Activated naive CD8-positive, alpha-beta T cell treated with anti-CD3 and anti-CD28 coated beads, Interleukin-2, amount 10 ng/mL, durations not matched to agents 7 days and 5 days (primary cell): ENCODE measurements at regions not wholly inside any gene's neighbourhood (a gene's known extent, or its start where the extent isn't known, plus 50 kb on each side); places are given as distances from the start of the nearest gene placed in this dataset.

Experiments used
- ATAC-seq: fragments of 150-1000 bp; cut with Tn5 transposase; one replicate; pipeline ENCODE4 v1.10.0; 2021; ENCODE audit warnings: low read depth, moderate library complexity
- POLR2A ChIA-PET: fragments of 350-600 bp; sonication (Branson Sonifier 250); formaldehyde crosslinking; loops from one replicate; lab custom pipeline; 2021; ENCODE audit warnings: antibody characterized with exemption; lab: Charles Lee
- DNase-seq: peaks from one replicate; pipeline ENCODE4 v3.0.0; 2021
- H3K27ac Mint-ChIP-seq: one replicate; pipeline ENCODE4 v1.8.0; 2022; ENCODE audit warnings: mild to moderate bottlenecking, mixed read lengths
- H3K27me3 Mint-ChIP-seq: one replicate; pipeline ENCODE4 v1.8.0; 2022; ENCODE audit warnings: mild to moderate bottlenecking, moderate library complexity, mixed read lengths
- H3K36me3 Mint-ChIP-seq: one replicate; pipeline ENCODE4 v1.8.0; 2021; ENCODE audit warnings: mild to moderate bottlenecking, mixed read lengths
- H3K4me1 Mint-ChIP-seq: one replicate; pipeline ENCODE4 v1.8.0; 2021; ENCODE audit warnings: mixed read lengths
- H3K4me3 Mint-ChIP-seq: one replicate; pipeline ENCODE4 v1.8.0; 2022; ENCODE audit warnings: mild to moderate bottlenecking, moderate library complexity, mixed read lengths
- H3K9me3 Mint-ChIP-seq: one replicate; pipeline ENCODE4 v1.8.0; 2021; ENCODE audit warnings: mixed read lengths

DNA sequence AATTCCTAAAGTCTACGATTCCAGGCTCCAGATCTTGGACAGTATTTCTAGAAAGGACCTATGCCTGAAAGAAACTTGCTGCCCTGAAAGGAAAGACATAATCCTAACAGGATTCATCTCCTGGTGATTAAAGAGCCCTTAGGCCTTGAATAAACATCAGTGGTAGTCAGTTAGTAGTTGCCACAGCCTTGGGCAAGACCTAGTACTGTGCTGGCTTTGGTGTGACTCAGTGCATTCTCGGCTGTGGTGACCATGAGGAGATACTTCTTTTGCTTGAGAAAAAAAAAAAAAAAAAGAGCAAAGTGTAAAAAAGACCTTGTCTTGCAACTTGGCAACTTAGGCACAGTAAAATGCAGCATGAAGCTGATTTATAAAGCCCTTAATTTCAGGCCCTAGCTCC, 188.2 kb downstream of the DCAF12L2 start:
- Mint-ChIP-seq H3K36me3 (no peaks in the 10 kb centered on the region), H3K4me3 (no peak overlapping the region), H3K27me3 (no peaks in the 10 kb centered on the region), H3K4me1 (no peaks in the 10 kb centered on the region), H3K27ac (no peak overlapping the region), H3K9me3 (peaks cover 1% of the 10 kb centered on the region)
- POLR2A ChIA-PET, result no interaction called here
- DNase-seq (no peak), ATAC-seq (no peak)

DNA sequence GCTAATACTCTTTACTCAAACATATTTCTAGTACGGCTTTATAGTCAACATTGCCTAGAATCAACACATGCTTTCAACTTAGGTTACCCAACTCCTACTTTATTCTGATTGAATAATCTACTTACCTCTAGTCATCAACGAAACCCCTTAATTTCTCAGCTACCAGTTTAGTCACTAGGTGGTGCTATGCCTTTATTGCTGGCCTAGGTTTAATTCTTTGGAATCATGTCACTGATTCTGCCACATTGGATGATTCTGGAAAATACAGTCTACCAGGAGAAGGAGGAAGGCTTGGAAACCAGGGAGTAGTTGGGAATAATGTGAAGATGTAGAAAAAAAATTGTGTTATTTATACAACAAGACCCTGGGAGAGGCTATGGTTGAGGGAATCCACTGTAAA, 167.7 kb downstream of the DCAF12L2 start:
- DNase-seq (no peak), ATAC-seq (no peak)
- H3K27me3 Mint-ChIP-seq, result no peaks in the 10 kb centered on the region
- no peak overlapping the region for H3K4me3 Mint-ChIP-seq
- H3K36me3 Mint-ChIP-seq, result no peaks in the 10 kb centered on the region
- POLR2A ChIA-PET, result no interaction called here
- no peaks in the 10 kb centered on the region for H3K4me1 Mint-ChIP-seq
- H3K27ac Mint-ChIP-seq, result no peak overlapping the region
- H3K9me3 Mint-ChIP-seq, result no peaks in the 10 kb centered on the region

DNA sequence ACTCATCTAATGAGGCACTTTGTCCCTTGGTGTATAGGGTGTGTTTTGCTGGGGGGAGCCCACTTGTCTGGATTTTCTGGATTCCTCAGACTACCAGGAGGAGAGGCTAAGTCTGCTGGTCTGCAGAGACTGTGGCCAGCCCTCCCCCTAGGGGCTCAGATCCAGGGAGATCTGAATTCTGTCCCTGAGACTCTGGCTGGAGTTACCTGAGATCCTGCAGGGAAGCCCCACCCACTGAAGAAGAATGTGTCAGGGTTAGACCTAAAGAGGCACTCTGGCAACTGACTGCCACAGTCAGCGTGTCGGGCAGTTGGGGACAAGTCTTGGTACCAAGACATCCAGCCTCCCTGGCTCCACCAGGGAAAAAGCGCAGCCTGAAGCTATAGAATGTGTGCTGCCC, 138.9 kb downstream of the DCAF12L2 start:
- ATAC-seq (no peak), DNase-seq (no peak)
- no peaks in the 10 kb centered on the region for H3K9me3 Mint-ChIP-seq
- no peaks in the 10 kb centered on the region for H3K27me3 Mint-ChIP-seq
- H3K4me3 Mint-ChIP-seq, result no peak overlapping the region
- POLR2A ChIA-PET, result no interaction called here
- H3K4me1 Mint-ChIP-seq, result no peaks in the 10 kb centered on the region
- H3K27ac Mint-ChIP-seq, result no peak overlapping the region
- no peaks in the 10 kb centered on the region for H3K36me3 Mint-ChIP-seq

DNA sequence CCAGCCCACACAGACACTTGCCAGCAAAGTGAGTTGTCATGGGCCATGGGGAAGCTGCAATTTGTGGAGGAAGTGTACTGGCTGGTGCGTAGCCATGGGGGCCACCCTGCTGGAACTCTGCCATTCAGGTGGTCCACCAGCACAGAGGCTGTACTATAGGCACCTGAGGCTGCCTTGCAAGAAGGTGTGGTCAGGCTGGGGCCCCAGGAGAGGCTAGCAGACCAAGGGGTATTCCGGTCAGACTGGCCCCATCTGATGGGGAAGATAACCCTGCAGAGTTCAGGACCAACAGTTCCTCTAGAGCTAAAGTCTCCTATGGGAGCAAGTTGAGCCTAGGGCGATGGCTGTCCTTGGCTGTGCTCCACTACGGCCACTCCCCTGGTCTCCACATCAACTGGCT, 136.1 kb downstream of the DCAF12L2 start:
- Mint-ChIP-seq H3K36me3 (no peaks in the 10 kb centered on the region), H3K27me3 (no peaks in the 10 kb centered on the region), H3K4me3 (no peak overlapping the region), H3K9me3 (no peaks in the 10 kb centered on the region), H3K4me1 (no peaks in the 10 kb centered on the region), H3K27ac (no peak overlapping the region)
- no peak for ATAC-seq
- DNase-seq, result no peak
- POLR2A ChIA-PET, result no interaction called here

DNA sequence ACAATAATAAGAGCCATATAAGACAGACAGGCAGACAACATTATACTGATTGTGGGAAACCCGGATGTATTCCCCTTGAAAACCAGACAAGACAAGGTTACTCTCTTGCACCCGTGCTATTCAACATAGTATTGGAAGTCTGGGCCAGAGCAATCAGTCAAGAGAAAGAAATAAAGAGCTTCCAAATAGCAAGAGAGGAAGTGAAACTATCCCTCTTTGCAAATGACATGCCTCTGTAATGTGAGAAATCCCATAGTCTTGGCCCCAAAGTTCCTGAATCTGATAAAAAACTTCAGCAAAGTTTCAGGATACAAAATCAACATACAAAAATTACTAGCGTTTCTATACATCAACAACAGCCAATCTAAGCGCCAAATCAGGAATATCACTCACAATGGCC, 102.1 kb downstream of the DCAF12L2 start:
- Mint-ChIP-seq H3K9me3 (no peaks in the 10 kb centered on the region), H3K27me3 (no peaks in the 10 kb centered on the region), H3K27ac (no peak overlapping the region), H3K36me3 (no peaks in the 10 kb centered on the region), H3K4me1 (no peaks in the 10 kb centered on the region), H3K4me3 (no peak overlapping the region)
- no peak for ATAC-seq
- DNase-seq, result no peak
- POLR2A ChIA-PET, result no interaction called here

DNA sequence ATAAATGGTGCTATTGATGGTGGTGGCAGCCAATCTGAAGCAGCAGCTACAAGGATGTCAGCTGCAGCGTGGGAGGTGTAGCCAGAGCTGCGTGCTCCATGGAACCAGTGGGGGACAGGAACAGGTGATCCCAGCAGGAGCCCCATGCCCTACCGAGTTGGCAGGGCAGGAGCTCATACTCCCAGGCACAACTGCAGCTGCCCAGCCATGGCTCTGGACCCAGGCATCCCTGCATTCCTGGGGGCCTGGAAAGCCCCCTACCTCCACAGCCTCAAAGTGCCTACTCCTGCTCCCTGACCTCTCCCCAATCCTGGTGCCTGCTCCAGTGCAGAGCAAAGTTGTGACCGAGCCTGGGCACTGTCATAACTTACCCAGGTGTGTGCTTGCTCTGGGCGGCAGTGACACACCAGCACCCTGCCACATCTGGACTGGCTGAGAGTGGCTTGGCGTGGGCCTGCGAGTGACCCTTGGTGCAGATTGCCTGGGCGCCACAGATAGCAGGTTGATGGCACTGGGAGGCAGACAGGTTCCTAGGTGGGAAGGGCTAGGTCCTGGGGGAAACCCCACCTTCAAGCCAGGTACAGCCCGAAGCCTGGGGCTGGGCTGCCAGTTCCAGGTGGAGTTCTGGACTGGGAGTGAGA, 101.1 kb downstream of the DCAF12L2 start:
- Mint-ChIP-seq H3K27ac (no peak overlapping the region), H3K36me3 (no peaks in the 10 kb centered on the region), H3K27me3 (no peaks in the 10 kb centered on the region), H3K4me1 (no peaks in the 10 kb centered on the region), H3K9me3 (no peaks in the 10 kb centered on the region), H3K4me3 (no peak overlapping the region)
- DNase-seq (no peak), ATAC-seq (no peak)
- POLR2A ChIA-PET, result no interaction called here

DNA sequence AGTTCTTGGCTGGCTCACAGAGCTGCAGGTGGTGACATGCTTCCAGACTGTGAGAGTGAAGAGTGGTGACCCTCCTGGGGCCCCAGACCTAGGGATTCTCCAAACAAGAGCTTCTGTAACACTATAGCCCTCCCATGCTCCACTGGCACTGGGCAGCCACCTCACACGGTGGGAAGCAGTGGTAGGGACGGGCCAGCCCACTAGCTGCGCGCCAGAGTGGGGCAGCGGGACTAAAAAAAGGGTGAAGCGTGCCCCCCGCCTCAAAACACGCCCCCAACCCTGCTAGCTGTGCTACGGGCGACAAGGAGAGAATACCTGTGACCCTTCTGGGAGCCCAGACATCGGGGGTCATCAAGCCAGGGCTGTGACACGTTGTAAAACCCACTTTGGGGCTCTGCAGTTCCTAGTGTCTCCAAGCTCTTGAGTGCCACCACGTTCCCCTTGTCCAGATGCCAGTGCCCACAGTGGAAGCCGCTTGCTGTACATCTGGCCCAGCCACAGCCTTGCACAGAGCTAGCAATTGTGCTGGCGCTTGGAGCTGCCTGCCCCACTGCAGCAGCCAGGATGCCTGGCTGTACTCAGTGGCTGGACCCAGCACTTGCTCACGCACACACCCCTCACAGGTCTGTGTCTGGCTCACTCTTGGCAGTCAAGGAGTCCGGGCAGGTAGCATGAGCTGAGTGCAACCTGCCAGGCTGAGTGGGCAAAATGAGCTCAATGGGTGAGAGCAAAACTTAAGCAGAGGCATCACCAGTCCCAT, 100.0 kb downstream of the DCAF12L2 start:
- no peaks in the 10 kb centered on the region for H3K9me3 Mint-ChIP-seq
- no peaks in the 10 kb centered on the region for H3K27me3 Mint-ChIP-seq
- POLR2A ChIA-PET, result no interaction called here
- H3K27ac Mint-ChIP-seq, result no peak overlapping the region
- H3K4me3 Mint-ChIP-seq, result no peak overlapping the region
- ATAC-seq (no peak), DNase-seq (no peak)
- H3K4me1 Mint-ChIP-seq, result no peaks in the 10 kb centered on the region
- H3K36me3 Mint-ChIP-seq, result no peaks in the 10 kb centered on the region
